Esophagus muscularis mucosa (tissue), 4 donors: ENCODE measurements at regions not wholly inside any gene's neighbourhood (a gene's known extent, or its start where the extent isn't known, plus 50 kb on each side); places are given as distances from the start of the nearest gene placed in this dataset.

Experiments
- DNase-seq: peaks from one replicate; pipeline ENCODE4 v3.0.0-alpha.2; 2017; ENCODE audit errors: extremely low spot score
- H3K27ac ChIP-seq, 4 donors: fragments of 200-600 bp; sonication (generic); replicated peaks in 1 of 4; 1 replicate in 3 of 4; 2 replicates in 1 of 4; pipeline ENCODE4 v1.5.1; 2016 to 2019; ENCODE audit warnings: mild to moderate bottlenecking in 1 of 4
- H3K27me3 ChIP-seq, 4 donors: fragments of 200-600 bp; sonication (generic); one replicate each; pipeline versions ENCODE4 v1.5.1 to v1.6.0; 2016 to 2019
- H3K36me3 ChIP-seq, 4 donors: fragments of 200-600 bp; sonication (generic); one replicate each; pipeline ENCODE4 v1.5.1; 2016 to 2019
- H3K4me1 ChIP-seq, 4 donors: fragments of 200-600 bp; sonication (generic); one replicate each; pipeline ENCODE4 v1.5.1; 2016 to 2019
- H3K4me3 ChIP-seq, 4 donors: fragments of 200-600 bp; sonication (generic); 1 replicate in 2 of 4; 2 replicates in 2 of 4; pipeline ENCODE4 v1.5.1; 2016 to 2019; ENCODE audit warnings: mild to moderate bottlenecking in 4 of 4, moderate library complexity in 1 of 4
- H3K9me3 ChIP-seq, 4 donors: fragments of 200-600 bp; sonication (generic); 1 replicate in 3 of 4; 2 replicates in 1 of 4; pipeline ENCODE4 v1.5.1; 2016 to 2019
- EP300 ChIP-seq: sonication (generic); formaldehyde crosslinking; IDR thresholded peaks from one replicate; pipeline ENCODE4 v1.6.1; 2017; ENCODE audit warnings: antibody characterized with exemption
- POLR2A ChIP-seq: fragments of 450-650 bp; IDR thresholded peaks from one replicate; pipeline ENCODE4 v1.6.1; 2017; ENCODE audit warnings: antibody characterized with exemption, moderate library complexity, mild to moderate bottlenecking, low read depth
- POLR2AphosphoS5 ChIP-seq, 2 donors: sonication (generic); formaldehyde crosslinking; IDR thresholded peaks; one replicate each; pipeline ENCODE4 v1.6.1; 2017; ENCODE audit warnings: antibody characterized with exemption in 2 of 2
- WGBS: methylation state at CpG from one replicate; pipeline ENCODE4 v1.1.5; 2018; 5-methylcytosine and 5-hydroxymethylcytosine counted together
- intact Hi-C: fragments of 100-400 bp; cut with DNase I; formaldehyde crosslinking; loops from one replicate; pipeline ENCODE4 v1.15.1; 2023
- TF ChIP-seq, protein P1 (sequence below), 3 experiments: fragments of 200-600 bp in 2 of 3; fragments of 450-650 bp in 1 of 3; sonication (generic) in 2 of 3; IDR thresholded peaks; one replicate each; pipeline ENCODE4 v1.5.1; 2017 to 2019; ENCODE audit warnings: antibody characterized with exemption in 3 of 3, mild to moderate bottlenecking in 2 of 3, moderate library complexity in 1 of 3

DNA sequence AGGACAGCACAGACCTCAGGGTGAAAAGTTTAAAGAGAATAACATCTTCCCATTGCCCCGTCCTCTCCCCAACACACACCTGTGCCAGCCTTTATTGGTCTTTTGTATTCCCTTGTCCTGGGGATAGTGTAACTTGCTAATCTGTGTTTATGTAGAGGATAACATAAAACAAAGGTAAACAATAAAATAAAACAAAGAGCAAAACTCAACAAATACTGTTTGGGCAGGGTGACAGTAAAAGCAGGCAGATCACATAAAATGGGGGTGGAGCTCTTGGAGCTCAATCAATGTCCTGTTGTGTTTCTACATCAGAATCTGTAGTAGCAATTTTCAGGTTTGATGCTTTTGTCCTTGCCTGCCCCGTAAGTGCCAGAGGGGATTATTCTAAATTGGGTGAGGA is 1939.7 kb downstream of the TP53TG3F start:
- no peaks in the 10 kb centered on the region for H3K27me3 ChIP-seq
- no peak overlapping the region for H3K4me3 ChIP-seq
- DNase-seq = no peak
- intact Hi-C loops = no loop called here
- TF ChIP-seq POLR2A (no peak), POLR2AphosphoS5 (IDR thresholded peaks at IDR 0.05) (no peak), EP300 (no peak)
- TF ChIP-seq, protein P1, sequence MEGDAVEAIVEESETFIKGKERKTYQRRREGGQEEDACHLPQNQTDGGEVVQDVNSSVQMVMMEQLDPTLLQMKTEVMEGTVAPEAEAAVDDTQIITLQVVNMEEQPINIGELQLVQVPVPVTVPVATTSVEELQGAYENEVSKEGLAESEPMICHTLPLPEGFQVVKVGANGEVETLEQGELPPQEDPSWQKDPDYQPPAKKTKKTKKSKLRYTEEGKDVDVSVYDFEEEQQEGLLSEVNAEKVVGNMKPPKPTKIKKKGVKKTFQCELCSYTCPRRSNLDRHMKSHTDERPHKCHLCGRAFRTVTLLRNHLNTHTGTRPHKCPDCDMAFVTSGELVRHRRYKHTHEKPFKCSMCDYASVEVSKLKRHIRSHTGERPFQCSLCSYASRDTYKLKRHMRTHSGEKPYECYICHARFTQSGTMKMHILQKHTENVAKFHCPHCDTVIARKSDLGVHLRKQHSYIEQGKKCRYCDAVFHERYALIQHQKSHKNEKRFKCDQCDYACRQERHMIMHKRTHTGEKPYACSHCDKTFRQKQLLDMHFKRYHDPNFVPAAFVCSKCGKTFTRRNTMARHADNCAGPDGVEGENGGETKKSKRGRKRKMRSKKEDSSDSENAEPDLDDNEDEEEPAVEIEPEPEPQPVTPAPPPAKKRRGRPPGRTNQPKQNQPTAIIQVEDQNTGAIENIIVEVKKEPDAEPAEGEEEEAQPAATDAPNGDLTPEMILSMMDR (IDR thresholded peaks at IDR 0.05) = no peak
- H3K9me3 ChIP-seq = no peaks in the 10 kb centered on the region
- H3K36me3 ChIP-seq = no peaks in the 10 kb centered on the region
- H3K4me1 ChIP-seq = no peaks in the 10 kb centered on the region
- H3K27ac ChIP-seq = no peak overlapping the region
- 67% methylated on average over 2 of the region's 2 CpGs for WGBS

DNA sequence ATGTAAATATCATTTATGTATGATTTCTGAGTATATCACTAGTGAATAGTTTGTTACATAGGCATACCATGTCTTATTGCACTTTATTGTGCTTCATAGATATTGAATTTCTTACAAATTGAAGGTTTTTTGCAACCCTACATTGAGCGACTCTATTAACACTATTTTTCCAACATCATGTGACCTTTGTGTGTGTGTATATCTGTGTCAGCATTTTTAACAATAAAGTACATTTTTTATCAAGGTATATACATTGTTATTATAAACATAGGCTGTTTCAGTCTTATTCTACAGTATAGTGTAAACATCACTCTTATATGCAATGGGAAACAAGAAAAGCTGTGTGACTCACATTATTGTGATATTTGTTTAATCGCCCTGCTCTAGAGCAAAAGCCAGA is 1944.9 kb downstream of the TP53TG3F start:
- Histone ChIP-seq H3K4me1 (no peaks in the 10 kb centered on the region), H3K27me3 (no peaks in the 10 kb centered on the region), H3K27ac (no peak overlapping the region), H3K36me3 (no peaks in the 10 kb centered on the region), H3K9me3 (no peaks in the 10 kb centered on the region), H3K4me3 (no peak overlapping the region)
- no peak for TF ChIP-seq POLR2A
- TF ChIP-seq EP300 = no peak
- TF ChIP-seq, protein P1 (IDR thresholded peaks at IDR 0.05) = no peak
- TF ChIP-seq POLR2AphosphoS5 (IDR thresholded peaks at IDR 0.05) = no peak
- intact Hi-C loops = no loop called here
- no peak for DNase-seq
- WGBS = 62% methylated on average over 2 of the region's 2 CpGs

DNA sequence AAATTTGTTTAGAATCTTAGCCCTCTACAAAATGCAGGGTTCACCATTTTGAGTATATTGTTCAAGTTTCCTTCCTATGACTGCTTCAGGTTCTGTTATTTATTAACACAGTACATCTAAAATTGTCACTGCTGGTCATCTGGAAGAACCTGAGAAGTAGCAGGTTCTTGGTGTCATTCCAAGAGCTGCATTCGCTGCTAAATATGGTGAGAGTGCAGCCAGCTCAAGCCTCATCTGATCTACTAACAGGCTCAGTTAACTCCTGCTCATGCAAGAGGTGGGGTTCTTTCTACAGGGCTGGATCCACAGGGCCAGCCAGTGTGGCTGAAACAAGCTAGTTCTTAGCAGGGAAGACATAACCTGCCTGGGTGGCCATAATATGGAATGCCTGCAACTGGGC is 1946.1 kb downstream of the TP53TG3F start:
- WGBS = 64% methylated on average over 1 of the region's 1 CpG
- intact Hi-C loops = no loop called here

DNA sequence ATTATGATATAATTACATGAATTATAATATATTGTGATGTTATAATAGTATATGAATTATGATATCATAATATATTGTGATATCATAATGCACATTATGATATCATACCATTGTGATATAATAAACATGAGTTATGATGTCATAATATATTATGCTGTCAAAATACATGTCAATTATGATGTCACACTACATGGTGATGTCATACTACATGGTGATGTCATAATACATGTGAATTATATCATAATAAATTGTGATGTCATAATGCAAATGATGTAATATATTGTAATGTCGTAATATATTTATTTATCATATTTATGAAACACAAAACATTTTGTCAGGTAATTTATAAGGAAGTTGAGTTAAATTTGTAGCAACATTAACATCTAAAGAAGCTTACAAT is 1950.1 kb downstream of the TP53TG3F start:
- intact Hi-C loops = no loop called here
- Histone ChIP-seq H3K4me3 (no peak overlapping the region), H3K4me1 (no peaks in the 10 kb centered on the region), H3K36me3 (no peaks in the 10 kb centered on the region), H3K27ac (no peak overlapping the region), H3K9me3 (peaks cover 0 to 16% (median 4%) of the 10 kb centered on the region in 4 donors), H3K27me3 (no peaks in the 10 kb centered on the region)
- 57% methylated on average over 1 of the region's 1 CpG for WGBS
- no peak for TF ChIP-seq EP300
- TF ChIP-seq POLR2A = no peak
- no peak for DNase-seq

More for the DNA sequence above, 1946.1 kb downstream of the TP53TG3F start:
- Histone ChIP-seq H3K36me3 (no peaks in the 10 kb centered on the region), H3K27me3 (no peaks in the 10 kb centered on the region), H3K4me3 (no peak overlapping the region), H3K9me3 (no peaks in the 10 kb centered on the region), H3K4me1 (no peaks in the 10 kb centered on the region), H3K27ac (no peak overlapping the region)
- DNase-seq = no peak
- TF ChIP-seq, protein P1 (IDR thresholded peaks at IDR 0.05) = no peak
- no peak for TF ChIP-seq POLR2A
- no peak for TF ChIP-seq EP300
- no peak for TF ChIP-seq POLR2AphosphoS5 (IDR thresholded peaks at IDR 0.05)

DNA sequence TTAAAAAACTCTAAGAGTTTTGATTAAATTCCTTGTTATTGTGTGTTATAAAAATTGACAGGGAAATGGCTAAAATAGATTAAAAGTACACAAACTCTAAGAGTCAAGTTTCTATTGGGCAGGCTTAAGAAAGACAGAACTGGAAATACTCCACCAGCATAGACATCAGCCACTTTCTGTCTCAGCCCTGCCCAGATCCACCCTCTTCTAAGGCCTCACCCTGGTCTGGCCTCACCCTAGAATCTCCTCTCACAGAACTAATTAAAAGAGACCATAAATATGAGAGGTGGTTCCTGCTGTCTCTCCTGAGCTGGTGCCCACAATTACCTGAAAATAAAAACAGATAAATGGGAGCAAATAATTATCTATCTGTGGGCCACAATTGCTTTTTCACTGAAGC is 1951.0 kb downstream of the TP53TG3F start:
- H3K4me1 ChIP-seq = no peaks in the 10 kb centered on the region
- H3K4me3 ChIP-seq = no peak overlapping the region
- peaks cover 0 to 18% (median 6%) of the 10 kb centered on the region in 4 donors for H3K9me3 ChIP-seq
- H3K27me3 ChIP-seq = no peaks in the 10 kb centered on the region
- intact Hi-C loops = no loop called here
- no peak overlapping the region for H3K27ac ChIP-seq
- DNase-seq = no peak
- H3K36me3 ChIP-seq = no peaks in the 10 kb centered on the region
- no peak for TF ChIP-seq POLR2A
- TF ChIP-seq EP300 = no peak
- TF ChIP-seq, protein P1 (IDR thresholded peaks at IDR 0.05) = no peak
- TF ChIP-seq POLR2AphosphoS5 (IDR thresholded peaks at IDR 0.05) = no peak
